Calu3 (cell line): ENCODE measurements at regions not wholly inside any gene's neighbourhood (a gene's known extent, or its start where the extent isn't known, plus 50 kb on each side); places are given as distances from the start of the nearest gene placed in this dataset.

Experiments
- BruUV-seq: library from RNA; stranded (reverse); fragments of 400-500 nt; replicated peaks from 2 replicates; lab custom pipeline; 2021; lab: Mats Ljungman, UMichigan
- CTCF ChIA-PET: fragments of 300-600 bp; sonication (Branson Sonifier 250); formaldehyde crosslinking; loops from one replicate; lab custom pipeline; 2022; ENCODE audit warnings: antibody characterized with exemption; lab: Charles Lee
- DNase-seq: peaks from one replicate; pipeline ENCODE4 v3.0.0; 2022
- H3K27ac Mint-ChIP-seq: one replicate; pipeline ENCODE4 v1.8.0; 2022; ENCODE audit warnings: mixed read lengths; ENCODE audit not compliant: unreplicated experiment
- H3K27me3 Mint-ChIP-seq: one replicate; pipeline ENCODE4 v1.8.0; 2022; ENCODE audit warnings: mixed read lengths; ENCODE audit not compliant: unreplicated experiment
- H3K36me3 Mint-ChIP-seq: one replicate; pipeline ENCODE4 v1.8.0; 2022; ENCODE audit warnings: mild to moderate bottlenecking, moderate library complexity, mixed read lengths; ENCODE audit not compliant: insufficient read depth, unreplicated experiment
- H3K4me1 Mint-ChIP-seq: one replicate; pipeline ENCODE4 v1.8.0; 2022; ENCODE audit warnings: mild to moderate bottlenecking, low read depth, mixed read lengths; ENCODE audit not compliant: unreplicated experiment
- H3K4me3 Mint-ChIP-seq: one replicate; pipeline ENCODE4 v1.8.0; 2022; ENCODE audit warnings: mild to moderate bottlenecking, low read depth, moderate library complexity, mixed read lengths; ENCODE audit not compliant: unreplicated experiment
- H3K9me3 Mint-ChIP-seq: one replicate; pipeline ENCODE4 v1.8.0; 2022; ENCODE audit warnings: low read depth, mixed read lengths; ENCODE audit not compliant: unreplicated experiment
- CTCF ChIP-seq: fragments of 200-600 bp; IDR thresholded peaks from one replicate; pipeline ENCODE4 v1.8.0; 2022; ENCODE audit warnings: antibody characterized with exemption; ENCODE audit not compliant: unreplicated experiment
- intact Hi-C: fragments of 100-400 bp; cut with micrococcal nuclease; formaldehyde crosslinking; loops from one replicate; pipeline ENCODE4 v1.10.0; 2022; ENCODE audit not compliant: unreplicated experiment

- H3K27me3 Mint-ChIP-seq, result no peaks in the 10 kb centered on the region
- H3K27ac Mint-ChIP-seq, result no peak overlapping the region
- peaks cover 8% of the 10 kb centered on the region for H3K4me1 Mint-ChIP-seq
- intact Hi-C loops, result no loop called here
- TF ChIP-seq CTCF, result no peak
- no peaks in the 10 kb centered on the region for H3K36me3 Mint-ChIP-seq
- DNase-seq, result no peak
- H3K4me3 Mint-ChIP-seq, result no peak overlapping the region
- H3K9me3 Mint-ChIP-seq, result no peaks in the 10 kb centered on the region
- CTCF ChIA-PET, result no interaction called here
- no TSS peak for BruUV-seq
Measured at GRCh38 chr9:651371-651770, 190.1 kb upstream of the DMRT1 start.

DNA sequence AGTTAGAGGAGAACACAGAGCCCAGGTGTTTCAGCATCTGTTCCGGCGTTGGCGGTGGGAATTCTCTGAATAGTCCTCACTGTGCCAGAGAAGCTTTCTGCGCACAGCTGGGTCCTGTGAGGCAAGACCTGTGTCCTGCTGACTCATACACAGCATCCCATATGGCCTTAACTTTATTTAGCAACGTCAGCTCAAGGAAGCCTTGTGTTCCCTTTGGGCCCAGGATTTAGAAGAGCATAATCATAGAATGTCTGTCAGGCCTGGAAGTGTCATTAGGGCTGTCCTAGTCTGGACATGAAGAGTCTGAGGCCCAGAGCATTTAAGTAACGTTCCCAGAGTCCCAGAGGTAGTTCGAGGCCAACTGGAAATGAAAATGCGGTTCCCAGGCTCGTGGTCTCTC lies 188.6 kb upstream of the DMRT1 start:
- H3K27ac Mint-ChIP-seq, result no peak overlapping the region
- no TSS peak for BruUV-seq
- CTCF ChIA-PET, result no interaction called here
- TF ChIP-seq CTCF, result no peak
- intact Hi-C loops, result no loop called here
- H3K4me1 Mint-ChIP-seq, result peaks cover 8% of the 10 kb centered on the region
- no peaks in the 10 kb centered on the region for H3K36me3 Mint-ChIP-seq
- no peaks in the 10 kb centered on the region for H3K9me3 Mint-ChIP-seq
- no peaks in the 10 kb centered on the region for H3K27me3 Mint-ChIP-seq
- no peak for DNase-seq
- H3K4me3 Mint-ChIP-seq, result no peak overlapping the region

DNA sequence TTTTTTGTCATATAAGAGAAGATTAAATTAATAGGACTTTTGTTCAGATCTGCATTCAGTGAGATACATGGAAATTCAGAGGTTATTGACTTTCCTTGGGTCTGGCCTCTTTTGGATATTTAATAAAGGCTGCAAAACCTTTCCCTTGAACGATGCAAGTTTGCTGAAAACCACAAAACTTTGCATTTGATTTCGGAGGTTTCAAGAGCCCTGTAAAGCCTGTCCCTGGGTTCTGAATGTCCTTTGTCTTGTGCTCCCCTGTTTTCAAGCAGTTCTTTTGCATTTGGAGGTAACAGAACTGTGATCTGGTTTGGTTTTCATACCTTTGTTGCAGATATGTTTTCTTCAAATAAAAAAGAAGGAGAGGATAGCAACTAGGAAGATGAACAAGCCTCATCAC lies 188.1 kb upstream of the DMRT1 start:
- Mint-ChIP-seq H3K9me3 (no peaks in the 10 kb centered on the region), H3K4me1 (peaks cover 8% of the 10 kb centered on the region), H3K27me3 (no peaks in the 10 kb centered on the region), H3K36me3 (no peaks in the 10 kb centered on the region), H3K4me3 (no peak overlapping the region), H3K27ac (no peak overlapping the region)
- CTCF ChIA-PET, result no interaction called here
- no TSS peak for BruUV-seq
- no peak for DNase-seq
- intact Hi-C loops, result no loop called here
- no peak for TF ChIP-seq CTCF

- no peak overlapping the region for H3K27ac Mint-ChIP-seq
- DNase-seq, result no peak
- TF ChIP-seq CTCF, result no peak
- CTCF ChIA-PET, result no interaction called here
- H3K4me1 Mint-ChIP-seq, result peaks cover 8% of the 10 kb centered on the region
- intact Hi-C loops, result no loop called here
- no TSS peak for BruUV-seq
- no peaks in the 10 kb centered on the region for H3K27me3 Mint-ChIP-seq
- no peaks in the 10 kb centered on the region for H3K9me3 Mint-ChIP-seq
- no peaks in the 10 kb centered on the region for H3K36me3 Mint-ChIP-seq
- H3K4me3 Mint-ChIP-seq, result no peak overlapping the region
Measured at GRCh38 chr9:653856-654387, 187.6 kb upstream of the DMRT1 start.
